ENCODE measurements at regions not wholly inside any gene's neighbourhood (a gene's known extent, or its start where the extent isn't known, plus 50 kb on each side); places are given as distances from the start of the nearest gene placed in this dataset.

- no peaks in the 10 kb centered on the region for H3K4me1 ChIP-seq (ENCODE audit: control insufficient read depth in 1 of 2, low read depth in 2 of 2)
- H3K4me3 ChIP-seq = no peak overlapping the region
- no peak for TF ChIP-seq CTCF (IDR thresholded peaks at IDR 0.05)
- H3K27me3 ChIP-seq (replicated peaks; ENCODE audit: insufficient read depth) = no peaks in the 10 kb centered on the region
- no peak for DNase-seq (ENCODE audit: low spot score)
- no peak overlapping the region for H3K27ac ChIP-seq
- no peaks in the 10 kb centered on the region for H3K9me3 ChIP-seq
- no peak for ATAC-seq (ENCODE audit: insufficient number of reproducible peaks, low FRiP score, low read depth)
- no peaks in the 10 kb centered on the region for H3K36me3 ChIP-seq
Measured at GRCh38 chr4:135191596-135191995, 990.0 kb upstream of the PABPC4L start.

- Histone ChIP-seq H3K4me1 (ENCODE audit: control insufficient read depth in 1 of 2, low read depth in 2 of 2) (no peaks in the 10 kb centered on the region), H3K9me3 (no peaks in the 10 kb centered on the region), H3K27me3 (replicated peaks; ENCODE audit: insufficient read depth) (no peaks in the 10 kb centered on the region), H3K4me3 (no peak overlapping the region), H3K36me3 (no peaks in the 10 kb centered on the region), H3K27ac (no peak overlapping the region)
- no peak for TF ChIP-seq CTCF (IDR thresholded peaks at IDR 0.05)
- DNase-seq (ENCODE audit: low spot score) (no peak), ATAC-seq (ENCODE audit: insufficient number of reproducible peaks, low FRiP score, low read depth) (no peak)
Measured at GRCh38 chr4:135186002-135186401, 984.4 kb upstream of the PABPC4L start.

GRCh38 chr4:135185256-135185655 lies 983.7 kb upstream of the PABPC4L start:
- TF ChIP-seq CTCF (IDR thresholded peaks at IDR 0.05) = no peak
- no peak for ATAC-seq (ENCODE audit: insufficient number of reproducible peaks, low FRiP score, low read depth)
- H3K4me1 ChIP-seq (ENCODE audit: control insufficient read depth in 1 of 2, low read depth in 2 of 2) = no peaks in the 10 kb centered on the region
- DNase-seq (ENCODE audit: low spot score) = no peak
- H3K27ac ChIP-seq = no peak overlapping the region
- H3K36me3 ChIP-seq = no peaks in the 10 kb centered on the region
- no peak overlapping the region for H3K4me3 ChIP-seq
- H3K9me3 ChIP-seq = no peaks in the 10 kb centered on the region
- H3K27me3 ChIP-seq (replicated peaks; ENCODE audit: insufficient read depth) = no peaks in the 10 kb centered on the region

- no peaks in the 10 kb centered on the region for H3K9me3 ChIP-seq
- no peak for TF ChIP-seq CTCF (IDR thresholded peaks at IDR 0.05)
- no peak for ATAC-seq (ENCODE audit: insufficient number of reproducible peaks, low FRiP score, low read depth)
Measured at GRCh38 chr4:135184715-135185114, 983.1 kb upstream of the PABPC4L start.

GRCh38 chr4:135177321-135177720 lies 975.7 kb upstream of the PABPC4L start:
- ATAC-seq (ENCODE audit: insufficient number of reproducible peaks, low FRiP score, low read depth) (no peak), DNase-seq (ENCODE audit: low spot score) (no peak)
- no peak for TF ChIP-seq CTCF (IDR thresholded peaks at IDR 0.05)
- Histone ChIP-seq H3K27ac (no peak overlapping the region), H3K9me3 (no peaks in the 10 kb centered on the region), H3K4me3 (no peak overlapping the region), H3K4me1 (ENCODE audit: control insufficient read depth in 1 of 2, low read depth in 2 of 2) (no peaks in the 10 kb centered on the region), H3K27me3 (replicated peaks; ENCODE audit: insufficient read depth) (no peaks in the 10 kb centered on the region), H3K36me3 (no peaks in the 10 kb centered on the region)

More at GRCh38 chr4:135184715-135185114, 983.1 kb upstream of the PABPC4L start:
- H3K27ac ChIP-seq = no peak overlapping the region
- no peak for DNase-seq (ENCODE audit: low spot score)
- H3K36me3 ChIP-seq = no peaks in the 10 kb centered on the region
- no peak overlapping the region for H3K4me3 ChIP-seq
- no peaks in the 10 kb centered on the region for H3K4me1 ChIP-seq (ENCODE audit: control insufficient read depth in 1 of 2, low read depth in 2 of 2)
- H3K27me3 ChIP-seq (replicated peaks; ENCODE audit: insufficient read depth) = no peaks in the 10 kb centered on the region
